ENCODE measurements at regions not wholly inside any gene's neighbourhood (a gene's known extent, or its start where the extent isn't known, plus 50 kb on each side); places are given as distances from the start of the nearest gene placed in this dataset.

DNA sequence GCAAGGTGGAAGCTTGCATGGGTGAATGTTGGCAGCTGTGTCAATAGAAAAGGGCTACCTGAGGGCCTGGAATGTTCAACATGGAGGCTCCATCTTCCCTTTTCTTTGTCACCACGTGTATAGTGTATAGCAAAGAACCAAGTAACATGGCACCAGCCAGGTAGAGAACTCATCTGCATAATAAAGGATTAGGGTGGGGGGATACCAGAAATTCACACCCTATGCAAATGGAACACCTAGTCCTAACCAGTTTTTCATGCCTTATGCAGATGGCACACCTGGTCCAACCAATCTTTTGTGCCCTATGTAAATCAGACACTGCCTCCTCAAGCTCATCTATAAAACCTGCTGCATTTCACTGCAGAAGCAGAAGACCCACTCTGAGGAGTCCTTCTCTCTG lies 169.6 kb upstream of the GLRA2 start:
- no peak for TF ChIP-seq POLR2A (IDR thresholded peaks at IDR 0.05; ENCODE audit: low read depth, low read length)
- TF ChIP-seq, protein P1, sequence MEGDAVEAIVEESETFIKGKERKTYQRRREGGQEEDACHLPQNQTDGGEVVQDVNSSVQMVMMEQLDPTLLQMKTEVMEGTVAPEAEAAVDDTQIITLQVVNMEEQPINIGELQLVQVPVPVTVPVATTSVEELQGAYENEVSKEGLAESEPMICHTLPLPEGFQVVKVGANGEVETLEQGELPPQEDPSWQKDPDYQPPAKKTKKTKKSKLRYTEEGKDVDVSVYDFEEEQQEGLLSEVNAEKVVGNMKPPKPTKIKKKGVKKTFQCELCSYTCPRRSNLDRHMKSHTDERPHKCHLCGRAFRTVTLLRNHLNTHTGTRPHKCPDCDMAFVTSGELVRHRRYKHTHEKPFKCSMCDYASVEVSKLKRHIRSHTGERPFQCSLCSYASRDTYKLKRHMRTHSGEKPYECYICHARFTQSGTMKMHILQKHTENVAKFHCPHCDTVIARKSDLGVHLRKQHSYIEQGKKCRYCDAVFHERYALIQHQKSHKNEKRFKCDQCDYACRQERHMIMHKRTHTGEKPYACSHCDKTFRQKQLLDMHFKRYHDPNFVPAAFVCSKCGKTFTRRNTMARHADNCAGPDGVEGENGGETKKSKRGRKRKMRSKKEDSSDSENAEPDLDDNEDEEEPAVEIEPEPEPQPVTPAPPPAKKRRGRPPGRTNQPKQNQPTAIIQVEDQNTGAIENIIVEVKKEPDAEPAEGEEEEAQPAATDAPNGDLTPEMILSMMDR (IDR thresholded peaks at IDR 0.05; ENCODE audit: extremely low read depth in 1 of 2, insufficient read depth in 1 of 2, low read depth in 1 of 2, low read length in 2 of 2) = no peak
- TF ChIP-seq POLR2AphosphoS5 (IDR thresholded peaks at IDR 0.05; ENCODE audit: insufficient read depth, low read depth, low read length) = no peak
- TF ChIP-seq EZH2 (IDR thresholded peaks at IDR 0.05; ENCODE audit: borderline replicate concordance, low read depth, low read length, severe bottlenecking) = no peak
- TF ChIP-seq, protein P2, sequence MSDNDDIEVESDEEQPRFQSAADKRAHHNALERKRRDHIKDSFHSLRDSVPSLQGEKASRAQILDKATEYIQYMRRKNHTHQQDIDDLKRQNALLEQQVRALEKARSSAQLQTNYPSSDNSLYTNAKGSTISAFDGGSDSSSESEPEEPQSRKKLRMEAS (IDR thresholded peaks at IDR 0.05; ENCODE audit: insufficient read depth, insufficient read length) = no peak

Measured in endothelial cell of umbilical vein (primary cell).